EL (cell line): ENCODE measurements at regions not wholly inside any gene's neighbourhood (a gene's known extent, or its start where the extent isn't known, plus 50 kb on each side); places are given as distances from the start of the nearest gene placed in this dataset.
A peak's percentile ranks its signal among the peaks of the same experiment; 100 is the strongest.

ENCODE experiments used
- DNase-seq: peaks from one replicate; pipeline ENCODE4 v3.0.0-alpha.2; 2016

DNA sequence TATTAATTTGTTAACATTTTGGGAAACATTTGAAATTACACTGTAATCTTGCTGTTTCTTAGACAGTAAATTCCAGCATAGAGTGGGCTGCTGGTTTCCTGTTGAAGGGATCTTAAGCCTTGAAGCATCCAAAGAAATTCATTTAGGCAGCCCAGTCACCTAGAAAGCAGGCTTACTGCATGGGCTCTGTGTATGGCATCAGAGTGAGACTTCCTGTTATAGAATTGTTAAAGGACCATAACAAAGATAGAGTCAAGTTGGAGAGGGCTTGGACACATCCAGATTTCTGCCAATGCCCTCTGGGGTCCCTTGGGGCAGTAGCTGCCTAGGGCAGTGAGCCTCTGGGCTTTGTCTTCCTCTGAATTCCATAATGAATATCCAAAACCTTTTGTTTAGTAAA, 149.2 kb downstream of the DYRK2 start:
- no peak for DNase-seq

DNA sequence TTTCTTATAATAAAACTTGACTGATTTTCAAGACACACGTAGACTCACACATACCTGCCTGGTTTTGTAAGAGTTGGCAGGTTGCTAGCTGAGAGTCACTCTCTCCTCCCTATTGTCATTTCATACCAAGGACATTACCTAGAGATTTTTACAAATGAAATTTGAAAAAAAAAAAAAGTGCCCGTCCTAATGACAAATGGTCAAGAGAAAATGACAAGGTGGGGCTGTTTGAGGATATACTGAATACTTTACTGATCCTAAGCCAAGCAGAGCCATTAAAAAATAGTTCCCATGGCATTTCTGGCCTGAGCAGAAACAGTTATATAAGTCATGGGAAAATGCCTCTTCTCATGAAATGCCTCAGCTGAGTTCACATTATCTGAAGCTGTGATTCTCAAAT, 150.2 kb downstream of the DYRK2 start:
- DNase-seq, result no peak

DNA sequence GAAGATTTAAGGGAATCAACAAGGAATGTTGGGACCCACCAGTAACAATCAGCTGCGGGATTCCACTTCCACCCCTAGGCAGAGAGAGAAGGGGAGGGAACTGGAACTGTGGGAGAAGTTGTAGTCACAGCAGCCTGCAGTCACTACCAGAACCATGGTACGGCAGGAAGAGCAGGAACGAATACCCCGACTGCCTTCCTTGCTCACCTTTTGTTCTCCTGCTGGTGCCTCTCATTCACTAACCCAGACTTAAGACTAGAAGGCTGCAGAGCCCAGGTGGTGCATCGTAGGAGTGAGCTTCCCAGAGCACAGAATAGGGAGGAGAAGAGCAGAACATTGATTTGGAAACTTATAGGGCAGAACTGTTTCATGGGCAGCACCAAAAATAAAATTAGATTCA, 154.2 kb downstream of the DYRK2 start:
- no peak for DNase-seq

DNA sequence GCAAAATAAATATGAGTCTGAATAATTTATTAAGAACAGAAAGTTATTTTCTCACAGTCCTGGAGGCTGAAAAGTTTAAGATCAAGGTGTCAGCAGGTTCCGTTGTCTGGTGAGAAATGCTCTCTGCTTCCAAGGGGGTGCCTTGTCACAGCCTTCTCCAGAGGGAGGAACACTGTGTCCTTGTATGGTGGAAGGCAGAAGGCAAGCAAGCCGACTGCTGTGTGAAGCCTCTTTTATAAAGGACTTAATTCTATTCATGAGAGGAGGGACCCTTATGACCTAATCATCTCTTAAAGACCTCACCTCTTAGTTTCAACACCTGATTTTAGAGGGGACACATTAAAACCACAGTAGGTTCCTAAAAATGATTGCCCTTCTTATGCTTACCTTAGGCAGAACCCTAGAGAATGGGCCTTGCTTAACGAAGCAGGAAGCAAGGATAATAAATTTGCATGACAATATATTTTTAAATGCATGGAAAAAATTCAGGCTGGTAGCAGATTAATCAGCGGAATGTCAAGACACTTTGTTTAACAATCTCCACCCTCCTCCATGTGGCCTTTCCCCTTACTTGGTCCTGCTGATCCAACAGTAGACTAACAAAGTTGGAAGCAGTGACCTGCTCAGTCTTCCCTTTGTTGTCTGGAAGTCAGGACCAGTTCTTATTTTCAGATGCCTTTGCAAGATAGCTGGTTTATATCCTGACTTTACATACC, 154.9 kb downstream of the DYRK2 start:
- no peak for DNase-seq

GRCh38 chr12:67804168-67804567, 155.6 kb downstream of the DYRK2 start:
- DNase-seq, result no peak

- DNase-seq, result no peak
Observed at GRCh38 chr12:67807814-67808213, 159.3 kb downstream of the DYRK2 start.

DNA sequence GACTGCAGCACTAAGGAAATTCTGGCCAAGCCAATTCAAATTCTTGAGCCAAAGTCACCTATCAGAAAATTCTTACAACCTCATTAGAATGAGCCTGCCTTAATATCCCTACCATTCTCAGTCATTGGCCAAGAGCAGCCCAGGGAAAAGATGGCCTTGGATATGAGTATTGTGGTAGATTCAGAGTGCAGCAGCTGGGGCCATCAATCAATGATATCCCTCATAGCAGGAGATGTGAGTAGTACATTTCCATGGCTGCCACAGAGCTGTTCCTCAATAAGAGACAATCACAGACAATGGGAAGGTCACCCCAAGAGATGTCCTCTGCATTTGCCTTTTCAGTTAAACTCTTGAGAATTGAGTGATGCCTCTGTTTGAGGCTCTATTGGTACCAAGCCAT, 161.6 kb downstream of the DYRK2 start:
- no peak for DNase-seq

GRCh38 chr12:67811437-67812361, 163.2 kb downstream of the DYRK2 start:
- peak; percentile 79 for DNase-seq

DNA sequence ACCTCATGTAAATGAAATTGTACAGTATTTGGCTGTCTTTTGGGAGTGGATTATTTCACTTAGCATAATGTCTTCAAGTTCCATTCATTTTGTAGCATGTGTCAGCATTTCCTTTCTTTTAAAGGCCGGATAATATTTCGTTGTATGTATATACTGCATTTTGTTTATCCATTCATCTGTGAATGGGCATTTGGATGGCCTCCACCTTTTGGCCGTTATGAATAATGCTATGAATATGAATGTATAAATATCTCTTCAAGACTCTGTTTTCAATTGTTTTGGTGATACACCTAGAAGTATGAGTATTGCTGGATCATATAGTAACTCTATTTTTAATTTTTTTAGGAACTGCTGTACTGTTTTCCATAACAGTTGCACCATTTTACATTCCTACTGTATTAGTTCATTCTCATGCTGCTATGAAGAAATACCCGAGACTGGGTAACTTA, 164.9 kb downstream of the DYRK2 start:
- peak; percentile 30 for DNase-seq

DNA sequence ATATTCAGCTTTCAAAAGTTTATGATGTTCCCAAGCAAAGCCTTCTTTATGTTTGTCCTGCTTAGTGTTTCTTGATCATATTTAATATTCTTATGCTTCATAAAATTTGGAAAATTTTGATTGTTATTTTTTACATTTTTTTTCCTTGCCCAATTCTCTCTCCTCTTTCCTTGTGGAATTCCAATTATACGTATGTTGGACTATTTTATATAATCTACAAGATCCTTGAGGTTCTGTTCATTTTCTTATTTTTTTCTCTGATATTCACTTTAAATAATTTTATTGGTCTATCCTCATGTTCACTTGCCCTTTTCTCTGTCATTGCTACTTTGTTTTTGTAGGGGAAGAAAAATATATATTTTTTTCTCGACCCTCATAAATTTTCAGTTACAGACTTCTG, 167.7 kb downstream of the DYRK2 start:
- no peak for DNase-seq

- DNase-seq, result no peak
Observed at GRCh38 chr12:67818459-67818903, 169.9 kb downstream of the DYRK2 start.

- DNase-seq, result no peak
Observed at GRCh38 chr12:67819902-67820301, 169.3 kb upstream of the IFNG-AS1 start.

GRCh38 chr12:67820694-67821093, 168.6 kb upstream of the IFNG-AS1 start:
- DNase-seq, result no peak

DNA sequence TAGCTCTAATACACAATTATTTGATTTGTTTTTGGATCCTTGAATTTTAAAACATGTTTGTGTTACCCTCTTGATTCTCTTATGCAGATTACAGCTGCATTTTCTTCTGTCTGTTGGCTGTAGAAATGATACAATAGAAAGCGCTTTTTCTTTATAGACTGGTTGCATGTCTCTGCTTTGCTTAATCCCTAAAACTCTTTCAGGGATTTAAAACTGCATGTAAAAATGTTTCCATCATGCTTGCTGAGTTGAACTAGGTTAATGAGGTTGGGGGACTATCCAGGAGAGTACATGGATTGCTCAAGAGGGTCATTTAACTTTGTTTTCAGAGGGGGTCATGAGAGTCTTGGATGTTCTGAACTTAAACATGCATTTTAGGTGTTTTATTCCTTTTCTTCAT, 166.4 kb upstream of the IFNG-AS1 start:
- DNase-seq, result no peak

GRCh38 chr12:67826148-67826547, 163.1 kb upstream of the IFNG-AS1 start:
- peak; percentile 2 for DNase-seq

- DNase-seq, result peak; percentile 41
Observed at GRCh38 chr12:67826946-67827720, 162.1 kb upstream of the IFNG-AS1 start.

DNA sequence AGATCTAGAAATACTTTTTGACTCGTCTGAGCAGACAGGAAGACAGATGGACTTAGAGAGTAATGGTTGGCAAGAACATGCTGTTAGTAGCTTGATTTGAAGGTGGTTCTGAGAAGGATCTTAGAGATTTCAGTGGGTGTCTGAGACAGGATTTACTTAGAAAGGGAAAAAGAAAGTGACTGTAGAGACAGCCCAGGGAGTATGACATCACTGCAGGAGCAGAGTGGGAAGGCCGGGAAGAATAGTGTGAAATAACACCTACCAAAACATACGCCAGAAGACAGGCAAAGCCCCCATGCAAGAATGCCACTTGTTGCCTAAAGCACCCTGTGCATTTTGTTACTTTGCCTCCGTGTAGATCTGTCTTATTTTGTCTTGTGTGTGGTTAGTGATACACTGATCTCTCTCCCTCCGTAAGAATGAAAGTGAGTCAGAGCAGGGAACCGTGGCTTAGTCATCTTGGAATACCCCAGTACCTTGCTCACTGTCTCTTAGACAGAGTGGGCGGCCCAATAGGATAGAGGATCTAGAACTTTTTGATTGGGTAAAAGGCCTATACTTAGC, 161.3 kb upstream of the IFNG-AS1 start:
- peak; percentile 97 for DNase-seq

- DNase-seq, result no peak
Observed at GRCh38 chr12:67829896-67830295, 159.4 kb upstream of the IFNG-AS1 start.

DNA sequence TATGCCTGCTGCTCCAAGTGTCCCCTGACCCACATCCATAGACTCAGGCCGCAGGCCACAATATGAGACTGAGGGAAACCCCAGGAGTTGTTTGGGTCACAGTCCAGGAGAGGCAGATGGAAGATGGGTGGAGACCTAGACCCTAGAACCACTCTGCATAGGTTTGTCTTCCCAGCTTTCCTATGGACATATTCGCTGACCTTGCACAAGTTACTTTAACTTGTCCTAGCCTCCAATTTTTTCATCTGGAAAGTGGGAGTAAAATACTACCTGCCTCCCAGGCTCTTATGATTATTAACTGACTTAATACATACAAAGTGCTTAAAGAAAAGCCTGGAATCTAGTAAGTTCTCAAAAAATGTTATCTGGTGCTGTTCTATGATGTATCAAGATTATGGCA, 157.1 kb upstream of the IFNG-AS1 start:
- DNase-seq, result no peak

GRCh38 chr12:67833602-67834001, 155.6 kb upstream of the IFNG-AS1 start:
- no peak for DNase-seq

- DNase-seq, result no peak
Observed at GRCh38 chr12:67837876-67838275, 151.4 kb upstream of the IFNG-AS1 start.

DNA sequence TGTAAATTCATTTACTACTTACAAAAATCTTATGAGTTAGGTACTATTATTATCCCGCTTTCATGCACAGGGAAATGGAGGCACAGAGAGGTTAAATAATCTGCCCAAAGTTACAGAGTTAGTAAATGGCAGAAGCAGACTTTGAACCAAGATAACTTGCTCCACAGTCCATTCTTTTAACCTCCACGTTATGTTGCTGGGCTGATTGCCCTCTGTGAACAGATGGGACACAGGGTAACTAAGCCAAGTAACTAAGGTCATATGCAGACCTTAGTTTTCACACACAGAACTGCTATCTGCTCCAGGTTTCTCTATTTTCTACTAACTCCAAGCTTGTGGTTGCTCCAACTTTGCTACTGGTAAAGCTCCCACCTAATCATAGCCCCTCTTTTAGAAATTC, 147.1 kb upstream of the IFNG-AS1 start:
- DNase-seq, result no peak

DNA sequence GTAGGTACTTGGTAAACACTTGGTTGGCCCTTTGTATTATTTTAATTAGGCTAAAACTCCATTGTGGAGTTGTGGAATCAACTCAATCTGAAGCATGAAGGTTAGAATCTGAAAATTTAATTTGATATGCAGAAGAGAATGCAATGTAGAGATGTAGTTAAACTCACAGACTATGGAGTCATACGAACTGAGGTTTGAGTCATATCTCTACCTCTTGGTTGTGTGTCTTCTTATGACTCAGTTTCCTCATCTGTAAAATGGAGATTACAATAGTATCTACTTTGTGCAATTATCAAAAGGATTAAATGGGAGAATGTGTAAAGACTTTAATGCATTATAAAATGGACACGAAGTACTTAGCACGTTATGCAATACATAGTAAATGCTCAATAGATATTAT, 146.0 kb upstream of the IFNG-AS1 start:
- no peak for DNase-seq
